OCI-LY1 (cell line): ENCODE measurements at regions not wholly inside any gene's neighbourhood (a gene's known extent, or its start where the extent isn't known, plus 50 kb on each side); places are given as distances from the start of the nearest gene placed in this dataset.

Source experiments
- H2AFZ ChIP-seq: fragments of 200-600 bp; sonication (generic), shearing (Covaris generic); 2 replicates; pipeline ENCODE4 v1.6.0; 2014; ENCODE audit warnings: antibody characterized with exemption, mild to moderate bottlenecking, low read length
- H3F3A ChIP-seq: fragments of 200-600 bp; sonication (generic), shearing (Covaris generic); 2 replicates; pipeline ENCODE4 v1.6.0; 2014; ENCODE audit warnings: mild to moderate bottlenecking, antibody characterized with exemption, low read length, moderate library complexity; ENCODE audit not compliant: insufficient read depth
- H3K27ac ChIP-seq: fragments of 200-600 bp; sonication (generic); 2 replicates; pipeline ENCODE4 v1.5.1; 2014; ENCODE audit warnings: low read length, mixed run types, mild to moderate bottlenecking, low read depth; ENCODE audit not compliant: poor library complexity, severe bottlenecking
- H3K27me3 ChIP-seq: fragments of 200-600 bp; sonication (generic); 2 replicates; pipeline ENCODE4 v1.6.0; 2014; ENCODE audit warnings: antibody characterized with exemption, mild to moderate bottlenecking, low read length, moderate library complexity; ENCODE audit not compliant: insufficient read depth
- H3K36me3 ChIP-seq: fragments of 200-600 bp; sonication (generic); 2 replicates; pipeline ENCODE4 v1.6.1; 2014; ENCODE audit warnings: mild to moderate bottlenecking, antibody characterized with exemption, low read length, moderate library complexity, mixed read lengths; ENCODE audit not compliant: insufficient read depth
- H3K4me1 ChIP-seq: fragments of 200-600 bp; sonication (generic); 2 replicates; pipeline ENCODE4 v1.5.1; 2014; ENCODE audit warnings: mild to moderate bottlenecking, low read length, moderate library complexity; ENCODE audit not compliant: insufficient read depth, severe bottlenecking
- H3K4me2 ChIP-seq: fragments of 200-600 bp; sonication (generic), shearing (Covaris generic); 2 replicates; pipeline ENCODE4 v1.6.1; 2014; ENCODE audit warnings: low read length
- H3K4me3 ChIP-seq: fragments of 200-600 bp; sonication (generic); 2 replicates; pipeline ENCODE4 v1.5.1; 2014; ENCODE audit warnings: low read length, low read depth, mild to moderate bottlenecking, mixed read lengths; ENCODE audit not compliant: poor library complexity, severe bottlenecking
- H3K79me2 ChIP-seq: fragments of 200-600 bp; shearing (Covaris generic); 2 replicates; pipeline ENCODE4 v1.6.1; 2016; ENCODE audit warnings: mixed run types, low read length, mixed read lengths; ENCODE audit not compliant: insufficient read depth
- H3K9ac ChIP-seq: fragments of 200-600 bp; sonication (generic), shearing (Covaris generic); 2 replicates; pipeline ENCODE4 v1.6.1; 2014; ENCODE audit warnings: mild to moderate bottlenecking, low read length, mixed read lengths
- H3K9me2 ChIP-seq: fragments of 200-600 bp; sonication (generic), shearing (Covaris generic); 2 replicates; pipeline ENCODE4 v1.6.1; 2014; ENCODE audit warnings: low read depth, mild to moderate bottlenecking, low read length, mixed read lengths
- H3K9me3 ChIP-seq: fragments of 200-600 bp; shearing (Covaris generic); 2 replicates; pipeline ENCODE4 v1.6.1; 2014; ENCODE audit warnings: low read length, mixed read lengths
- H4K20me1 ChIP-seq: fragments of 200-600 bp; sonication (generic), shearing (Covaris generic); 2 replicates; pipeline ENCODE4 v1.6.0; 2016; ENCODE audit warnings: mild to moderate bottlenecking, low read length; ENCODE audit not compliant: insufficient read depth
- EZH2 ChIP-seq: fragments of 200-600 bp; sonication (generic), shearing (Covaris generic); IDR thresholded peaks from 2 replicates; pipeline ENCODE4 v1.8.0; 2017; ENCODE audit warnings: borderline replicate concordance, mixed run types, mild to moderate bottlenecking, antibody characterized with exemption, low read length, moderate library complexity, mixed read lengths
- TF ChIP-seq, protein P1 (sequence below): fragments of 200-600 bp; sonication (generic), shearing (Covaris generic); IDR thresholded peaks from 2 replicates; pipeline ENCODE4 v1.5.1; 2017; ENCODE audit warnings: mild to moderate bottlenecking, antibody characterized with exemption, low read length, moderate library complexity, mixed read lengths

- Histone ChIP-seq H3K27me3 (no peaks in the 10 kb centered on the region), H3K4me2 (no peak overlapping the region), H3K9me2 (no peaks in the 10 kb centered on the region), H3K36me3 (no peaks in the 10 kb centered on the region), H3F3A (no peaks in the 10 kb centered on the region), H3K79me2 (no peaks in the 10 kb centered on the region), H2AFZ (no peak overlapping the region), H3K27ac (no peak overlapping the region), H3K9ac (no peak overlapping the region), H4K20me1 (no peaks in the 10 kb centered on the region), H3K9me3 (no peaks in the 10 kb centered on the region), H3K4me3 (no peak overlapping the region), H3K4me1 (no peaks in the 10 kb centered on the region)
- TF ChIP-seq, protein P1, sequence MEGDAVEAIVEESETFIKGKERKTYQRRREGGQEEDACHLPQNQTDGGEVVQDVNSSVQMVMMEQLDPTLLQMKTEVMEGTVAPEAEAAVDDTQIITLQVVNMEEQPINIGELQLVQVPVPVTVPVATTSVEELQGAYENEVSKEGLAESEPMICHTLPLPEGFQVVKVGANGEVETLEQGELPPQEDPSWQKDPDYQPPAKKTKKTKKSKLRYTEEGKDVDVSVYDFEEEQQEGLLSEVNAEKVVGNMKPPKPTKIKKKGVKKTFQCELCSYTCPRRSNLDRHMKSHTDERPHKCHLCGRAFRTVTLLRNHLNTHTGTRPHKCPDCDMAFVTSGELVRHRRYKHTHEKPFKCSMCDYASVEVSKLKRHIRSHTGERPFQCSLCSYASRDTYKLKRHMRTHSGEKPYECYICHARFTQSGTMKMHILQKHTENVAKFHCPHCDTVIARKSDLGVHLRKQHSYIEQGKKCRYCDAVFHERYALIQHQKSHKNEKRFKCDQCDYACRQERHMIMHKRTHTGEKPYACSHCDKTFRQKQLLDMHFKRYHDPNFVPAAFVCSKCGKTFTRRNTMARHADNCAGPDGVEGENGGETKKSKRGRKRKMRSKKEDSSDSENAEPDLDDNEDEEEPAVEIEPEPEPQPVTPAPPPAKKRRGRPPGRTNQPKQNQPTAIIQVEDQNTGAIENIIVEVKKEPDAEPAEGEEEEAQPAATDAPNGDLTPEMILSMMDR = no peak
- TF ChIP-seq EZH2 = no peak
Measured at GRCh38 chr4:4689694-4690440, 148.0 kb upstream of the STX18 start.

GRCh38 chr4:4687935-4688727 is 146.3 kb upstream of the STX18 start:
- no peak overlapping the region for H2AFZ ChIP-seq
- H3K9ac ChIP-seq = no peak overlapping the region
- no peak overlapping the region for H3K27ac ChIP-seq
- H3F3A ChIP-seq = no peaks in the 10 kb centered on the region
- no peak overlapping the region for H3K4me3 ChIP-seq
- no peaks in the 10 kb centered on the region for H3K9me3 ChIP-seq
- H3K27me3 ChIP-seq = no peaks in the 10 kb centered on the region
- H4K20me1 ChIP-seq = no peaks in the 10 kb centered on the region
- H3K4me1 ChIP-seq = no peaks in the 10 kb centered on the region
- TF ChIP-seq, protein P1 = no peak
- no peak for TF ChIP-seq EZH2
- H3K9me2 ChIP-seq = no peaks in the 10 kb centered on the region
- no peaks in the 10 kb centered on the region for H3K79me2 ChIP-seq
- no peaks in the 10 kb centered on the region for H3K36me3 ChIP-seq
- no peak overlapping the region for H3K4me2 ChIP-seq

DNA sequence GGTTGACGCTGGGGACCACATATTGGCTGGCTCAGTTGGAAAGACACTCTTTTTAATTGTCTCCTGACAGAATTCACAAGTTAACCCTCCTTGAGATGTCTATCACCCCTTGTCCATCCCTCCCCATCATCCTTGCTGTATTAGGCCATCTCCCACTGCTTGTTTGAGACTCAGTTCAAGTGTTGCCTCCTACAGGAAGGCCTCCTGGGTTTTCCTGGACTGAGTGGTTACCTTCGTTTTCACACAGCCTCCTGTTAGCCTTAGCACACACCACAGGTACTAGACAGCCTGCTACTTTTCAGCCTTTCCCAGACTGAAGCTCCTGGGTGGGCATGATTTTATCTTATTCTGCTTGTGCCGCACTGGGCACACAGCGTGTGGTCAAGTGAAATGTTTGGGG is 145.3 kb upstream of the STX18 start:
- Histone ChIP-seq H3K79me2 (no peaks in the 10 kb centered on the region), H3K27ac (no peak overlapping the region), H3F3A (no peaks in the 10 kb centered on the region), H2AFZ (no peak overlapping the region), H3K9me2 (no peaks in the 10 kb centered on the region), H3K27me3 (no peaks in the 10 kb centered on the region), H3K4me3 (no peak overlapping the region), H3K4me2 (no peak overlapping the region), H4K20me1 (no peaks in the 10 kb centered on the region), H3K9ac (no peak overlapping the region), H3K9me3 (no peaks in the 10 kb centered on the region), H3K36me3 (no peaks in the 10 kb centered on the region), H3K4me1 (no peaks in the 10 kb centered on the region)
- TF ChIP-seq EZH2 = no peak
- TF ChIP-seq, protein P1 = no peak
